ENCODE measurements at regions not wholly inside any gene's neighbourhood (a gene's known extent, or its start where the extent isn't known, plus 50 kb on each side); places are given as distances from the start of the nearest gene placed in this dataset.

DNA sequence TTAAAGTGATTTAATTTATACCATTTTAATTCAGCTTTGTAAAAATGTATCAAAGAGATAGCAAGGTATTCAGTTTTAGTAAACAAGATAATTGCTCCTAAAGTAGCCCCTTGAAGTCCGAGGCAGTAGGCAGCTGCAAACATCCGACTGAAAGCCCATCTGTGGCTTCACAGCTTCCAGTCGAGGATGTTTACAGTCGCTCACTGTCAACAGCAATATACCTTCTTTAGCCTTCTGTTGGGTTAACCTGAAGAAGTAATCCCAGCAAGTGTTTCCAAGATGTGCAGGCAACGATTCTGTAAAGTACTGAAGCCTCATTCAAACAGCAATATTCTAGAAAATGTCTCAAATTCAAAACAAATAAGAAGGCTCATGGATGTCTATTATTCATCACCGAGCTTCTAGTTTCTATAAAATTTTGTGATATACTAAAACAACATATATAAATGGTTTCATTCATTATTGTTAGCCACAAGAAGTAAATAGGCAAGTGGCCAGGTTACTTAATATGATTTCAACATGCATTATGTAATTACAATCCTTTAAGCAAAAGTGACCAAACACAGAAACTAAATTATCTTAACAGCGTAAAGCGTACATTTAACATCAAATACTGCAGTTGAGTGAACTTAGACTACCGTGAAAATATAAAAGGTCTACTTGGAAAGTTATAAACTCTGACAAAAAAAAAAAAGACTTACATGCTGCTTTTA lies 115.0 kb downstream of the OGFRL1 start:
- ChIA-PET CTCF (interaction anchor here (0.6 kb wide), 2 partner anchors 171 to 1194 kb away, joined by 3 read pairs; no protein-coding TSS in a partner anchor), POLR2A (interaction anchor here (1.0 kb wide), 1 partner anchor 18 kb away, joined by 3 read pairs; no protein-coding TSS in a partner anchor)
- TF ChIP-seq FOXK2 (IDR thresholded peaks at IDR 0.05) = no peak
- TF ChIP-seq LEF1 (IDR thresholded peaks at IDR 0.05; ENCODE audit: borderline replicate concordance) = no peak
- no peak for TF ChIP-seq FOXM1 (IDR thresholded peaks at IDR 0.05; ENCODE audit: borderline replicate concordance)
- TF ChIP-seq ARNT (IDR thresholded peaks at IDR 0.05) = no peak
- TF ChIP-seq, protein P1, sequence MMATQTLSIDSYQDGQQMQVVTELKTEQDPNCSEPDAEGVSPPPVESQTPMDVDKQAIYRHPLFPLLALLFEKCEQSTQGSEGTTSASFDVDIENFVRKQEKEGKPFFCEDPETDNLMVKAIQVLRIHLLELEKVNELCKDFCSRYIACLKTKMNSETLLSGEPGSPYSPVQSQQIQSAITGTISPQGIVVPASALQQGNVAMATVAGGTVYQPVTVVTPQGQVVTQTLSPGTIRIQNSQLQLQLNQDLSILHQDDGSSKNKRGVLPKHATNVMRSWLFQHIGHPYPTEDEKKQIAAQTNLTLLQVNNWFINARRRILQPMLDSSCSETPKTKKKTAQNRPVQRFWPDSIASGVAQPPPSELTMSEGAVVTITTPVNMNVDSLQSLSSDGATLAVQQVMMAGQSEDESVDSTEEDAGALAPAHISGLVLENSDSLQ (IDR thresholded peaks at IDR 0.05) = no peak
- no peak for TF ChIP-seq BHLHE40 (IDR thresholded peaks at IDR 0.05; ENCODE audit: borderline replicate concordance)
- no peak for TF ChIP-seq L3MBTL2 (conservative IDR thresholded peaks at IDR 0.05)
- no peak for TF ChIP-seq CTBP1 (IDR thresholded peaks at IDR 0.05; ENCODE audit: borderline replicate concordance)
- TF ChIP-seq HDGF (IDR thresholded peaks at IDR 0.05; ENCODE audit: borderline replicate concordance) = no peak
- TF ChIP-seq ELF4 (IDR thresholded peaks at IDR 0.05) = no peak
- no peak for TF ChIP-seq TARDBP (IDR thresholded peaks at IDR 0.05)
- TF ChIP-seq SP1 (IDR thresholded peaks at IDR 0.05) = no peak
- TF ChIP-seq SUZ12 (IDR thresholded peaks at IDR 0.05) = no peak
- no peak for TF ChIP-seq ZNF384 (IDR thresholded peaks at IDR 0.05)
- TF ChIP-seq NFRKB (IDR thresholded peaks at IDR 0.05) = no peak
- DNase-seq (ENCODE audit: extremely low spot score) = no peak

DNA sequence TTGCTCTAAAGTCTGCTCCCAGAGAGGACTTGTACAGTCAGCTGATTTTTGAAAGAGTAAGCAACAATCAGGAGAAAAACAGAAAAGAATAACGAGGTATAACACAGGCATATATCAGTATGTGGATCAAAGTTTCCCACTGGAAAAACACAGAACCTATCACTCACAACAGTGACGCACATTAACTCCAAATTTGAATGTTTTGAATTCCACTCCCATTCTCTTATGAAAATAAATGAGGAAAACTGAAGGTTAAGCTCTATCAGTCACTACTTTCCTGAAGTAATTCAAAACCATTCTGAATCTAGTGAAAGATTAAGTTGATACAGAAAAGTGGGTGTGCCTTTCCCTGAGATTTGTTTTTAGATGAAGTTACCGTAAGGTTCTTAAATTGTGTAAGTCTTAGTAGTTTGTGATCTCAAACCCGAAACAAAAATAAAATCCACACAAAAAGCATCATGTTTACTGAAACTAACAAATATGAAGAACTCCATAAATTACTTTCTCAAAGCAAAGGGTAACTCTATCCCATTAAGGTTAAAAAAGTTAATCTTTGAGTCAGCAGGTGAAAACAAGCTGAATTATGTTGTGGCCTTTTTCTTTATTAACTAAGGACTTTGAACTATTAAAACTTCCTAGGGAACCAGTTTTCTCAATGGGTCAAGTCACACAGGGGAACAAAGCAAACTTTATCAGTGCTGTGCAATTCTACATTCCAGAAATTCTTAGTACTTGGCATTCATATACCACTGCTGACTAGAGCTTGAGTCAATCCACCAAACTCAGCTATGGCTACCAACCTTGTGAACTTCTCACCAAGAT lies 115.7 kb downstream of the OGFRL1 start:
- POLR2A ChIA-PET = interaction anchor here (1.0 kb wide), 1 partner anchor 17 kb away, joined by 3 read pairs; no protein-coding TSS in a partner anchor
- TF ChIP-seq ZNF384 (IDR thresholded peaks at IDR 0.05) (no peak), FOXM1 (IDR thresholded peaks at IDR 0.05; ENCODE audit: borderline replicate concordance) (no peak)
- TF ChIP-seq, protein P1 (IDR thresholded peaks at IDR 0.05) = peak; percentile 86
- CTCF ChIA-PET = interaction anchor here (0.6 kb wide), 1 partner anchor 172 kb away, joined by 3 read pairs; no protein-coding TSS in a partner anchor
- DNase-seq (ENCODE audit: extremely low spot score) = no peak

DNA sequence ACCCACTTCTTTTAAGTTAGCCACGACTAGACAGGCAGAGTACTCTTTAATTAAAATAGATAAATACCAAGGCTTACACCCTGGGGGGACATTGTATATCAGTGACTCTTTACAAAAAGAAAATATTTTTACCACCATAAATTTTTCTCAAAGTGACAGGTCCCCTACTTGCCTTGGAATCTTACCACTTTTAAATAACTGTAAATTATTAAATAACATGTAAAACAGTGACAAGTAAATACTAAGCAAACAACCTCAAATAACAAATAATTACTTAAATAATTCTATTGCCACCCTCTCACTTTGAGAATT lies 116.3 kb downstream of the OGFRL1 start:
- POLR2A ChIA-PET = no interaction called here
- TF ChIP-seq, protein P1 (IDR thresholded peaks at IDR 0.05) = peak; percentile 71
- no peak for TF ChIP-seq FOXK2 (IDR thresholded peaks at IDR 0.05)

DNA sequence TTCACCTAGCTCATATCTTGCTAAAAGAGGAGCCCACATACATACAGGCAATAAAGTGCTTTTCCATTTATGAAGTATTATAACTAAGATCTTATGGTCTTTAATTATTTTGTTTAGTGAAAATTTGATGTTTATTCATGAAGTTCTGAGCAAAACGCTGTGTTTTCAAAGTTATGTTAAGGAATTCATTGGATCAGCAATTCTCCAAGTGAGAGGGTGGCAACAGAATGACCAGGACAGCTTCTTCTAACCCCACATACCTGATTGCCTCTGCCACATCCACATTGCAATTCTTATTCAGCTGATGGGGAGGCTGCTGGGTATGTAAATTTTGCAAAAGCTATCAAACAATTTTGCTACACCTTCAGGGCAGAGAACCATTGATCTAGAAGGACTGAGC lies 116.8 kb downstream of the OGFRL1 start:
- TF ChIP-seq TARDBP (IDR thresholded peaks at IDR 0.05) (no peak), SUZ12 (IDR thresholded peaks at IDR 0.05) (no peak), ZNF384 (IDR thresholded peaks at IDR 0.05) (no peak), SP1 (IDR thresholded peaks at IDR 0.05) (no peak), FOXK2 (IDR thresholded peaks at IDR 0.05) (no peak), HDGF (IDR thresholded peaks at IDR 0.05; ENCODE audit: borderline replicate concordance) (no peak), FOXA1 (IDR thresholded peaks at IDR 0.05) (no peak), ARNT (IDR thresholded peaks at IDR 0.05) (no peak), CTBP1 (IDR thresholded peaks at IDR 0.05; ENCODE audit: borderline replicate concordance) (no peak), ELF4 (IDR thresholded peaks at IDR 0.05) (no peak), FOXM1 (IDR thresholded peaks at IDR 0.05; ENCODE audit: borderline replicate concordance) (no peak), LEF1 (IDR thresholded peaks at IDR 0.05; ENCODE audit: borderline replicate concordance) (no peak), NFRKB (IDR thresholded peaks at IDR 0.05) (no peak)
- no peak for DNase-seq (ENCODE audit: extremely low spot score)
- ChIA-PET CTCF (interaction anchor here (0.6 kb wide), 1 partner anchor 10 kb away, joined by 3 read pairs; no protein-coding TSS in a partner anchor), POLR2A (no interaction called here)

More for the DNA sequence above, 116.3 kb downstream of the OGFRL1 start:
- no peak for DNase-seq (ENCODE audit: extremely low spot score)
- CTCF ChIA-PET = interaction anchor here (0.6 kb wide), 1 partner anchor 9 kb away, joined by 3 read pairs; no protein-coding TSS in a partner anchor

DNA sequence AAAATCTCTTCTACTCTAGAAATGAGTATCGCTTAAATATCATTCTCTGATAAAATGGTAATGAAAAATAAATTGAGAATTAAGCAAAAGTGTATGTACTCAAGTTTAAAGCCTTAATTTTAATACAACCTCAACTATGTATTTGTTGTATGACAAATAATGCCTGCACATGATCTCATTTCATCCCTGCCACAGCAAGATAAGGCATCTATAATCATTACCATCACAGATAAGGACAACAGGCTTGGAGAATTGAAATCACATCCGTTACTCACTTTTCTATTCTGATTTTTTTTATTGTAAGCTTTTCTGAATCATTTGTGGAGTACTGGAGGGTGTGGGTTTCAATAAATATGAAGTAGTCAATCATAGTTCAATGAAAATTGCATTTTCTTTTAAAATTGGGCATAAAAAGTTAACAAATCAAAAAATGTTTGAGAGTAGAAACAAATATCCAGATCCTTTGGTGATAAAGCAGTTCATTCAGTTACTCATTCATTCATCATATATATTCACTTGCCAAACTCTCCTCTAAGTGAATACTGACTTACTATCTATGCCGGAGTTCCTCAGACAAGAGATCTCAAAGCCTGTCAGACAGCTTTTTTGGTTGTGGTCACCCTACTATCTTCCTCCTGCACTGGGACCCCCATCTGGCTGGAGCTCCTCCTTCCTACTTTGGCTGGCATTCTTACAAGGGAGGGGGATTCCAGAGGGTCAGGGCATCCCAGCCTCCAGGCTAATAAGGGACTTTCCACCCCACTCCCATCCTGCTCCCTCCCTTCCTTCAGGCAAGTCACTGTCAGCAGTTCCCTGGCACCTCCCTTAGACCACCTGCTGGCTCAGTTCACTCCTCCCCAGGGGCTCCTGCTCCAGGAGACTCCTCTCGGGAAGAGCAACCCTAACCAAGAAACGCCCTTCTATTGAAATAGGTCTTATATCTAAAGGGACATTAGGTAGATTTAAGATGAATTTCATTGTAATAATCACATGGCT lies 118.6 kb downstream of the OGFRL1 start:
- ChIA-PET POLR2A (no interaction called here), CTCF (interaction anchor here (0.6 kb wide), 1 partner anchor 208 kb away, joined by 3 read pairs; no protein-coding TSS in a partner anchor)
- TF ChIP-seq FOXM1 (IDR thresholded peaks at IDR 0.05; ENCODE audit: borderline replicate concordance) (no peak), SP1 (IDR thresholded peaks at IDR 0.05) (no peak), ARNT (IDR thresholded peaks at IDR 0.05) (no peak), NFRKB (IDR thresholded peaks at IDR 0.05) (no peak), TARDBP (IDR thresholded peaks at IDR 0.05) (no peak), ELF4 (IDR thresholded peaks at IDR 0.05) (no peak), FOXA1 (IDR thresholded peaks at IDR 0.05) (no peak), BHLHE40 (IDR thresholded peaks at IDR 0.05; ENCODE audit: borderline replicate concordance) (no peak), CTBP1 (IDR thresholded peaks at IDR 0.05; ENCODE audit: borderline replicate concordance) (no peak), L3MBTL2 (conservative IDR thresholded peaks at IDR 0.05) (no peak), ZNF384 (IDR thresholded peaks at IDR 0.05) (no peak)
- TF ChIP-seq, protein P1 (IDR thresholded peaks at IDR 0.05) = no peak
- peak; percentile 9 for DNase-seq (ENCODE audit: extremely low spot score)
